ENCODE measurements at regions not wholly inside any gene's neighbourhood (a gene's known extent, or its start where the extent isn't known, plus 50 kb on each side); places are given as distances from the start of the nearest gene placed in this dataset.

DNA sequence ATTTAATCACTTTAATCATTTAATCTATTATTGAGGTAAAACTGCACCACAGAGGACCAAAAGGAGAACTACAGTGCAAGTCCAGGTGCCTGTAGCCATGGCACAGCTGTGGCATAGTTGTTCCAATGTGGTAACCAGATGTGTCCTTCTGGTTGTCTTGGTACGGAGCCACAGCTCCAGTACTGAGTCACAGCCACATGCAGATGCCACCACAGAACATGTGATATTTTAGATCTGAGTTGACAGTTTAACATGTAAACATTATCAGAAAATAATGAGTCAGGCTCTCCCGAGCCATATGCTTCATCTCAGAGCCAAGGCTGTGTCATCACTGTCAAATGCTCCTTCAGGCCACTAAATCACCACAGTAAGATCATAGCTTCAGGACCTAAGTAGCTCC is 56.4 kb upstream of the RGS7 start:
- Histone ChIP-seq H3K27me3 (replicated peaks; ENCODE audit: insufficient read depth, low read length) (no peaks in the 10 kb centered on the region), H2AFZ (ENCODE audit: low read length) (no peak overlapping the region), H3F3A (ENCODE audit: insufficient read depth, low read length) (no peaks in the 10 kb centered on the region), H3K79me2 (ENCODE audit: low read length) (no peaks in the 10 kb centered on the region), H3K36me3 (replicated peaks; ENCODE audit: insufficient read depth, low read length) (no peaks in the 10 kb centered on the region), H3K4me2 (ENCODE audit: low read depth, low read length) (no peak overlapping the region), H3K9ac (ENCODE audit: low read length) (no peak overlapping the region), H4K20me1 (ENCODE audit: insufficient read depth, low read length) (no peaks in the 10 kb centered on the region), H3K27ac (ENCODE audit: low read length) (no peak overlapping the region), H3K9me2 (replicated peaks; ENCODE audit: insufficient read depth, low read length) (no peaks in the 10 kb centered on the region), H3K4me3 (ENCODE audit: low read length) (no peak overlapping the region), H3K9me3 (replicated peaks; ENCODE audit: insufficient read depth, low read length) (no peaks in the 10 kb centered on the region), H3K4me1 (ENCODE audit: low read length) (no peaks in the 10 kb centered on the region)
- no peak for DNase-seq
- no peak for TF ChIP-seq CTCF (IDR thresholded peaks at IDR 0.05; ENCODE audit: low read length)

DNA sequence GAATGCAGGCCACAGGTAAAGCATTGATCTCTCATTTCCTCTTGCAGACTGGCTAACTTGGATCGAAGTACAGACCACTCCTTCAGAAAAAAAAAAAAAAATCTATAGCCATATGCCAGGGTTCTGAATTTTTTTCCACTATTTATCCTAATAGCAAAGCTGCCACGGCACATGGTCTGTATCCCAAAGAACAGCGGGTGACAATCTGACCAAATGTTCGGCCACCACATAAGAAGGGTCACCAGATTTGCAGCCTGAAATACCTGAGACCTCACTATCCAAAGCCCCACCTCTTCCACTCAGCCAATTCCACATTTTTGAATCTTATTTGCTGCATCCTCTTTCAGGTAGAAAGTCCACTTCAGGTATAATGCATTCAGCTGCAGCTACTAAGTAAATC is 55.6 kb upstream of the RGS7 start:
- Histone ChIP-seq H3K4me3 (ENCODE audit: low read length) (no peak overlapping the region), H3K79me2 (ENCODE audit: low read length) (no peaks in the 10 kb centered on the region), H3K36me3 (replicated peaks; ENCODE audit: insufficient read depth, low read length) (no peaks in the 10 kb centered on the region), H3K4me2 (ENCODE audit: low read depth, low read length) (no peak overlapping the region), H3K4me1 (ENCODE audit: low read length) (no peaks in the 10 kb centered on the region), H3K9me2 (replicated peaks; ENCODE audit: insufficient read depth, low read length) (no peaks in the 10 kb centered on the region), H3K27ac (ENCODE audit: low read length) (no peak overlapping the region), H2AFZ (ENCODE audit: low read length) (no peak overlapping the region), H3K9me3 (replicated peaks; ENCODE audit: insufficient read depth, low read length) (no peaks in the 10 kb centered on the region), H3K9ac (ENCODE audit: low read length) (no peak overlapping the region), H3F3A (ENCODE audit: insufficient read depth, low read length) (no peaks in the 10 kb centered on the region), H3K27me3 (replicated peaks; ENCODE audit: insufficient read depth, low read length) (no peaks in the 10 kb centered on the region), H4K20me1 (ENCODE audit: insufficient read depth, low read length) (no peaks in the 10 kb centered on the region)
- no peak for TF ChIP-seq EZH2phosphoT487 (IDR thresholded peaks at IDR 0.05; ENCODE audit: low read length)
- TF ChIP-seq EZH2 (optimal IDR thresholded peaks at IDR 0.05; ENCODE audit: low read depth, low read length), result no peak
- no peak for TF ChIP-seq CTCF (IDR thresholded peaks at IDR 0.05; ENCODE audit: low read length)
- DNase-seq, result no peak

GRCh38 chr1:241411776-241412338 is 54.9 kb upstream of the RGS7 start:
- H3K4me3 ChIP-seq (ENCODE audit: low read length), result no peak overlapping the region
- H3K4me2 ChIP-seq (ENCODE audit: low read depth, low read length), result no peak overlapping the region
- H3K27ac ChIP-seq (ENCODE audit: low read length), result no peak overlapping the region
- H3K9me2 ChIP-seq (replicated peaks; ENCODE audit: insufficient read depth, low read length), result no peaks in the 10 kb centered on the region
- H4K20me1 ChIP-seq (ENCODE audit: insufficient read depth, low read length), result no peaks in the 10 kb centered on the region
- no peak overlapping the region for H2AFZ ChIP-seq (ENCODE audit: low read length)
- H3F3A ChIP-seq (ENCODE audit: insufficient read depth, low read length), result no peaks in the 10 kb centered on the region
- DNase-seq, result no peak
- no peak for TF ChIP-seq EZH2phosphoT487 (IDR thresholded peaks at IDR 0.05; ENCODE audit: low read length)
- no peak for TF ChIP-seq CTCF (IDR thresholded peaks at IDR 0.05; ENCODE audit: low read length)
- no peak for TF ChIP-seq EZH2 (optimal IDR thresholded peaks at IDR 0.05; ENCODE audit: low read depth, low read length)
- H3K4me1 ChIP-seq (ENCODE audit: low read length), result no peaks in the 10 kb centered on the region
- no peak overlapping the region for H3K9ac ChIP-seq (ENCODE audit: low read length)
- no peaks in the 10 kb centered on the region for H3K36me3 ChIP-seq (replicated peaks; ENCODE audit: insufficient read depth, low read length)
- no peaks in the 10 kb centered on the region for H3K79me2 ChIP-seq (ENCODE audit: low read length)
- H3K9me3 ChIP-seq (replicated peaks; ENCODE audit: insufficient read depth, low read length), result no peaks in the 10 kb centered on the region
- H3K27me3 ChIP-seq (replicated peaks; ENCODE audit: insufficient read depth, low read length), result no peaks in the 10 kb centered on the region

Measured in MM.1S (cell line).